HepG2 (cell line): ENCODE measurements at regions not wholly inside any gene's neighbourhood (a gene's known extent, or its start where the extent isn't known, plus 50 kb on each side); places are given as distances from the start of the nearest gene placed in this dataset.

ENCODE experiments used
- CCDC6 ChIP-seq: sonication (generic); formaldehyde crosslinking; IDR thresholded peaks from 2 replicates; pipeline ENCODE4 v1.8.1; 2022; ENCODE audit warnings: mild to moderate bottlenecking, missing genetic modification reagents, moderate library complexity
- EZH2 ChIP-seq: conservative IDR thresholded peaks from 2 replicates; pipeline ENCODE4 v1.6.1; 2012; ENCODE audit warnings: mild to moderate bottlenecking, low read depth, low read length, moderate library complexity
- FOXK2 ChIP-seq: fragments of 450-650 bp; IDR thresholded peaks from 2 replicates; pipeline ENCODE4 v1.6.1; 2016
- JUND ChIP-seq: sonication (generic); formaldehyde crosslinking; IDR thresholded peaks from 2 replicates; pipeline ENCODE4 v1.8.0; 2022; ENCODE audit warnings: mild to moderate bottlenecking, missing genetic modification reagents
- KDM4B ChIP-seq: sonication (generic); formaldehyde crosslinking; IDR thresholded peaks from 2 replicates; pipeline ENCODE4 v1.4.0; 2020; ENCODE audit warnings: missing genetic modification reagents
- NR2C2 ChIP-seq: sonication (generic); formaldehyde crosslinking; IDR thresholded peaks from 2 replicates; pipeline ENCODE4 v1.4.0; 2020; ENCODE audit warnings: missing genetic modification reagents, mild to moderate bottlenecking, moderate library complexity, borderline replicate concordance
- RAD51 ChIP-seq: fragments of 450-650 bp; IDR thresholded peaks from 2 replicates; pipeline ENCODE4 v1.6.1; 2016; ENCODE audit warnings: borderline replicate concordance
- SIN3A ChIP-seq: IDR thresholded peaks from 2 replicates; pipeline ENCODE4 v1.6.1; 2011; ENCODE audit warnings: low read depth, mild to moderate bottlenecking, control low read depth, low read length, borderline replicate concordance
- ZMAT3 ChIP-seq: sonication (generic); formaldehyde crosslinking; conservative IDR thresholded peaks from 2 replicates; pipeline ENCODE4 v1.7.0; 2021; ENCODE audit warnings: missing genetic modification reagents
- ZSCAN12 ChIP-seq: sonication (generic); formaldehyde crosslinking; IDR thresholded peaks from 2 replicates; pipeline ENCODE4 v1.9.0; 2021; ENCODE audit warnings: mild to moderate bottlenecking, missing genetic modification reagents
- TF ChIP-seq, protein P1 (sequence below): sonication (generic); formaldehyde crosslinking; IDR thresholded peaks from 2 replicates; pipeline ENCODE4 v1.5.0; 2020; ENCODE audit warnings: mild to moderate bottlenecking, missing genetic modification reagents, moderate library complexity
- TF ChIP-seq, protein P2 (sequence below): sonication (generic); formaldehyde crosslinking; IDR thresholded peaks from 2 replicates; pipeline ENCODE4 v1.5.0; 2020; ENCODE audit warnings: mild to moderate bottlenecking, missing genetic modification reagents, borderline replicate concordance

DNA sequence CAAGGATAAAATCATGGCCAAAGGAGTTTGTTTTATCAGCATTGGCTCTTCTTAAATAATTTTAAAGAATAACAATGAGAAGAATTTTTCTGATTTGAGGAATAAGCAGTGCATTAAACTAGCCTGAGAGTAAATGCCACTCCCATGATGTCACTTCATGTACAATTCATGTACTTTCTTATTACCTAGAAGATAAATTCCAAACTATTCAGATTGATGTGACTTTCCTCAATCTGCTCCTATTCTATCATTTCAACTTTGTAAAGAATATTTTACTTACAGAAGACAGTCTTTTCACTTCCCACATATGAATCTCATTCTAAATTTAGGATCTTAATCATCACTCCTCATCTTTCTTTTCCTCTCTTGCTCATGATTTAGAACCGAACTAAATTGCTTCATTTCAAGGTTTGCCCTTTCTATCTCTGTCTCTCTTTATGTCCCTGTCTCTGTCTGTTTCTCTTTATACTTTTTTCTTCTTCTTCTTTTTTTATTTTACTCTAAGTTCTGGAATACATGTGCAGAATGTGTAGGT is 1142.0 kb upstream of the PIK3C3 start:
- TF ChIP-seq SIN3A (no peak), ZSCAN12 (CRISPR knock-in tag) (no peak), NR2C2 (CRISPR knock-in tag) (no peak), KDM4B (no peak), CCDC6 (no peak), RAD51 (no peak), ZMAT3 (CRISPR knock-in tag) (no peak), EZH2 (no peak), JUND (CRISPR knock-in tag) (no peak), FOXK2 (no peak)
- TF ChIP-seq, protein P1, sequence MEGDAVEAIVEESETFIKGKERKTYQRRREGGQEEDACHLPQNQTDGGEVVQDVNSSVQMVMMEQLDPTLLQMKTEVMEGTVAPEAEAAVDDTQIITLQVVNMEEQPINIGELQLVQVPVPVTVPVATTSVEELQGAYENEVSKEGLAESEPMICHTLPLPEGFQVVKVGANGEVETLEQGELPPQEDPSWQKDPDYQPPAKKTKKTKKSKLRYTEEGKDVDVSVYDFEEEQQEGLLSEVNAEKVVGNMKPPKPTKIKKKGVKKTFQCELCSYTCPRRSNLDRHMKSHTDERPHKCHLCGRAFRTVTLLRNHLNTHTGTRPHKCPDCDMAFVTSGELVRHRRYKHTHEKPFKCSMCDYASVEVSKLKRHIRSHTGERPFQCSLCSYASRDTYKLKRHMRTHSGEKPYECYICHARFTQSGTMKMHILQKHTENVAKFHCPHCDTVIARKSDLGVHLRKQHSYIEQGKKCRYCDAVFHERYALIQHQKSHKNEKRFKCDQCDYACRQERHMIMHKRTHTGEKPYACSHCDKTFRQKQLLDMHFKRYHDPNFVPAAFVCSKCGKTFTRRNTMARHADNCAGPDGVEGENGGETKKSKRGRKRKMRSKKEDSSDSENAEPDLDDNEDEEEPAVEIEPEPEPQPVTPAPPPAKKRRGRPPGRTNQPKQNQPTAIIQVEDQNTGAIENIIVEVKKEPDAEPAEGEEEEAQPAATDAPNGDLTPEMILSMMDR, result no peak
- TF ChIP-seq, protein P2, sequence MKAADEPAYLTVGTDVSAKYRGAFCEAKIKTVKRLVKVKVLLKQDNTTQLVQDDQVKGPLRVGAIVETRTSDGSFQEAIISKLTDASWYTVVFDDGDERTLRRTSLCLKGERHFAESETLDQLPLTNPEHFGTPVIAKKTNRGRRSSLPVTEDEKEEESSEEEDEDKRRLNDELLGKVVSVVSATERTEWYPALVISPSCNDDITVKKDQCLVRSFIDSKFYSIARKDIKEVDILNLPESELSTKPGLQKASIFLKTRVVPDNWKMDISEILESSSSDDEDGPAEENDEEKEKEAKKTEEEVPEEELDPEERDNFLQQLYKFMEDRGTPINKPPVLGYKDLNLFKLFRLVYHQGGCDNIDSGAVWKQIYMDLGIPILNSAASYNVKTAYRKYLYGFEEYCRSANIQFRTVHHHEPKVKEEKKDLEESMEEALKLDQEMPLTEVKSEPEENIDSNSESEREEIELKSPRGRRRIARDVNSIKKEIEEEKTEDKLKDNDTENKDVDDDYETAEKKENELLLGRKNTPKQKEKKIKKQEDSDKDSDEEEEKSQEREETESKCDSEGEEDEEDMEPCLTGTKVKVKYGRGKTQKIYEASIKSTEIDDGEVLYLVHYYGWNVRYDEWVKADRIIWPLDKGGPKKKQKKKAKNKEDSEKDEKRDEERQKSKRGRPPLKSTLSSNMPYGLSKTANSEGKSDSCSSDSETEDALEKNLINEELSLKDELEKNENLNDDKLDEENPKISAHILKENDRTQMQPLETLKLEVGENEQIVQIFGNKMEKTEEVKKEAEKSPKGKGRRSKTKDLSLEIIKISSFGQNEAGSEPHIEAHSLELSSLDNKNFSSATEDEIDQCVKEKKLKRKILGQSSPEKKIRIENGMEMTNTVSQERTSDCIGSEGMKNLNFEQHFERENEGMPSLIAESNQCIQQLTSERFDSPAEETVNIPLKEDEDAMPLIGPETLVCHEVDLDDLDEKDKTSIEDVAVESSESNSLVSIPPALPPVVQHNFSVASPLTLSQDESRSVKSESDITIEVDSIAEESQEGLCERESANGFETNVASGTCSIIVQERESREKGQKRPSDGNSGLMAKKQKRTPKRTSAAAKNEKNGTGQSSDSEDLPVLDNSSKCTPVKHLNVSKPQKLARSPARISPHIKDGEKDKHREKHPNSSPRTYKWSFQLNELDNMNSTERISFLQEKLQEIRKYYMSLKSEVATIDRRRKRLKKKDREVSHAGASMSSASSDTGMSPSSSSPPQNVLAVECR, result no peak
